ENCODE measurements at regions not wholly inside any gene's neighbourhood (a gene's known extent, or its start where the extent isn't known, plus 50 kb on each side); places are given as distances from the start of the nearest gene placed in this dataset.

DNA sequence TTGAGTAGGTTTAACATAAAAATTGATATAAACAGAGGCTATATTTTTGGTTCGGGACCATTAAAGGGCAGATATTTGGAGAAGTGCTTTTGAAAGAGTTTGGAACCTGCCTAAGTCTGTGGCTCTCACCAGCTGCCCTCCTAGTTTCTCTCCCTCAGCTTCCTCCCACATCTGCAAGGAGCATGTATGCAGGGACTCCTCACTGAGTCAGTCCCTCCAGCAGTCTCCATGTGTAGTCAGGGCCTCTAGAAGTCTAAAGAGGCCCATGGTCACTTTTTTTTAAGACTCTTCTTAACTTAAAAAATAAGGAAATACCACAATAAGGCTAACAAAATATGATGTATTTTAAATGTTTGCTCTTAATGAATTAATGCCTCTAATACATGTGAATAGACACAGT lies 220.0 kb upstream of the TANK start:
- TF ChIP-seq, protein P1, sequence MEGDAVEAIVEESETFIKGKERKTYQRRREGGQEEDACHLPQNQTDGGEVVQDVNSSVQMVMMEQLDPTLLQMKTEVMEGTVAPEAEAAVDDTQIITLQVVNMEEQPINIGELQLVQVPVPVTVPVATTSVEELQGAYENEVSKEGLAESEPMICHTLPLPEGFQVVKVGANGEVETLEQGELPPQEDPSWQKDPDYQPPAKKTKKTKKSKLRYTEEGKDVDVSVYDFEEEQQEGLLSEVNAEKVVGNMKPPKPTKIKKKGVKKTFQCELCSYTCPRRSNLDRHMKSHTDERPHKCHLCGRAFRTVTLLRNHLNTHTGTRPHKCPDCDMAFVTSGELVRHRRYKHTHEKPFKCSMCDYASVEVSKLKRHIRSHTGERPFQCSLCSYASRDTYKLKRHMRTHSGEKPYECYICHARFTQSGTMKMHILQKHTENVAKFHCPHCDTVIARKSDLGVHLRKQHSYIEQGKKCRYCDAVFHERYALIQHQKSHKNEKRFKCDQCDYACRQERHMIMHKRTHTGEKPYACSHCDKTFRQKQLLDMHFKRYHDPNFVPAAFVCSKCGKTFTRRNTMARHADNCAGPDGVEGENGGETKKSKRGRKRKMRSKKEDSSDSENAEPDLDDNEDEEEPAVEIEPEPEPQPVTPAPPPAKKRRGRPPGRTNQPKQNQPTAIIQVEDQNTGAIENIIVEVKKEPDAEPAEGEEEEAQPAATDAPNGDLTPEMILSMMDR (IDR thresholded peaks at IDR 0.05), result no peak

GRCh38 chr2:160940699-160941098 lies 219.5 kb upstream of the TANK start:
- TF ChIP-seq, protein P1 (IDR thresholded peaks at IDR 0.05), result no peak

- TF ChIP-seq, protein P1 (IDR thresholded peaks at IDR 0.05), result no peak
Measured at GRCh38 chr2:160941290-160941846, 218.9 kb upstream of the TANK start.

GRCh38 chr2:160942476-160943142 lies 217.6 kb upstream of the TANK start:
- TF ChIP-seq, protein P1 (IDR thresholded peaks at IDR 0.05), result no peak

DNA sequence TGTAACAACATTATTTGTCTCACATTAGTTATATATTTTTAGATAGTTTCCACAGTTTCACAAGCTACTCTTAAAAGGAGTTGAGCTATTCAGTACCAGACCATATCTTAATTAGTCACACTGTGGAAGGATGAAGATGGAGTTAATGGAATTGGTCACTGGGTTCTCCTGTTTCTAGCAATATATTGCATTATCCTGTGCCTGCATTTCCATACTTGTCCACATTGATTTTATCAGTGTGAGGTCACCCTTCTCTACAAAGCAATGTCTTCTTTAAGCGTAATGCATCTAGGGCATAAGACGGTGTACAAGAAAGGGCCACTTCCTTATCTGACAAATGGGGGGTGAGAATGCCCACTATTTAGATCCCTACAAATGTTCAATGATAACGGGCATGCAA lies 216.8 kb upstream of the TANK start:
- TF ChIP-seq, protein P1 (IDR thresholded peaks at IDR 0.05), result no peak

DNA sequence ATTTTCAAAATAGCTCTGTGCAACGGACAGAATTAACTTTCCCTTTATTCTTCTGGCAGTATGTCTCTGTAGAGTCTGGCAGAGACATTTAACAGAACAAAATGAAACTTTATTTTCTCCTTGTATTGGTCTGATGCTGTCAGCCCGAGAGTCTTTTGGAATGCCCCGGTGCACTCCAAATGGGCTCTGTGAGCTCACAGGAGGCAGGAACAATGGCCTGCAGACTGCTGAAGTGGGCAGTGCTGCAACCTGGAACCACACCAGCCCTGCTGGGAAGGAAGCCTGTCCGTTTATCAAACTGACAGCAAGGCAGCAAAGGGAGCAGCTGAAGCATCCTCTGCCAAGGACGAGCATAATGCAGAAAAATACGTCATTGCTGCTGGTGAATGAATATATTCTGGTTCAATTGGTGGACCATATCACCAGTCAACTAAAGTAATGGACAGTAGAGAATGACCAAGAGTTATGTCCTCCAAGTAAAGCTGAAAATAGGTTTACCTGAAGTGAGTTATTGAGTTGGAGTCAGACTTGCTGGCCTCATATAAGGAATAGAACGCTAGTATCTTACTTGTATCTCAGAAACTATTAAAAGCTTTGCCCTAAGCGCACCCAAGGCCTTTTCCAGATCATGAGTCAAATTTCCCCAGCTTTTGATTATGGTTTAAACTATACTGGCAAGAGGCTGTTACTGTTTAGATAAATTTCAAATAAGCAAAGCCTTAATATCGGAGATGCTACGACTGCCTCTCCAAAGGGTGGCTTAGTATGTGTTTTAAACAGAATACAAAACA lies 207.6 kb upstream of the TANK start:
- TF ChIP-seq, protein P1 (IDR thresholded peaks at IDR 0.05), result no peak

GRCh38 chr2:160955578-160955977 lies 204.7 kb upstream of the TANK start:
- TF ChIP-seq, protein P1 (IDR thresholded peaks at IDR 0.05), result no peak

Data from LNCAP (cell line).